GM21367 (cell line): ENCODE measurements at regions not wholly inside any gene's neighbourhood (a gene's known extent, or its start where the extent isn't known, plus 50 kb on each side); places are given as distances from the start of the nearest gene placed in this dataset.
A peak's percentile ranks its signal among the peaks of the same experiment; 100 is the strongest.
"Not testable (repeated sequence)": the region's sequence is repeated elsewhere in the genome, so short reads cannot be mapped to it uniquely, and the experiment has no call there.

Source experiments
- ATAC-seq: cut with Tn5 transposase; IDR thresholded peaks from one replicate; pipeline ENCODE4 v1.9.1; 2021; ENCODE audit not compliant: unreplicated experiment

DNA sequence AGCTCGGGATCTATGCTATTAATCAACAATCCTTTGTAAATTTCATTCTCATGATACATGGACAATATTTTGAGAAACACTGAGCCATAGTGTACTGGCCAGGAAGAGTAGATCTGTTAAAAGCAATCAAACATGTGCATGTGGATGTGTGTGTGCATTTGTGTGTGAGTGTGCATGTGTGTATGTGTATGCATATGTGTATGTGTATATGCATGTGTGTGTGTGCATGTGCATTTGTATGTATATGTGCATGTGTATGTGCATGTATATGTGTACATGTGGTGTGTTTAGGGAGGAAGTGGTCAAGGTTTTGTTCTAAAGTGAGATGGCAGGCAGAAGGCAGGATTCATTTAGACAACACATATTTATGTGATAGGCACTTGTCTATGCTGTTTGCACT lies 623.8 kb downstream of the ADCYAP1 start:
- ATAC-seq = no peak

DNA sequence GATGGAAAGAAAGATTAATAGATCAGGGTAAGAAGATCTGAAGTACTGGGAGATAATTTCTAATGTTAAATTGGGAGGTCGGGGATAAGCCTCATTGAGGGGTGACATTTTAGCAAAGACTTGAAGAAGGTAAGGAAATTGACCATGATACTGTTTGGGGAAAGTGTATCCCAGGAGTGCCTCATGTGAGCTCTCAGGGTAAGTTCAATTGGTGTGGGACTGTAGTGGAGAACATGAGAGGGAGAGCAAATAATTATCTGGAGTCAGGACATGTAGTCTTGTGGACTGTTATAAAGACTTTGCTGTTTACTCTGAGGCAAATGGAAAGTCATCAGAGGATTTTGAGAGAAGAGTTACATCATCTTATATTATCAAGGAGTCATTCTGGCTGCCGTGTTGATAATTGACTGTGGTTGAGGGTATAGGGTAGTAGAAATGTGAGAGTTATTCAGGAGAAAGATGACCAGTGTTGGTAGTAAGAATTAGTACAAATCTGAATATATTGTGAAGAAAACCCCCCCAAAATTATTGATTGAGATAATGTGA lies 624.4 kb downstream of the ADCYAP1 start:
- ATAC-seq = no peak

DNA sequence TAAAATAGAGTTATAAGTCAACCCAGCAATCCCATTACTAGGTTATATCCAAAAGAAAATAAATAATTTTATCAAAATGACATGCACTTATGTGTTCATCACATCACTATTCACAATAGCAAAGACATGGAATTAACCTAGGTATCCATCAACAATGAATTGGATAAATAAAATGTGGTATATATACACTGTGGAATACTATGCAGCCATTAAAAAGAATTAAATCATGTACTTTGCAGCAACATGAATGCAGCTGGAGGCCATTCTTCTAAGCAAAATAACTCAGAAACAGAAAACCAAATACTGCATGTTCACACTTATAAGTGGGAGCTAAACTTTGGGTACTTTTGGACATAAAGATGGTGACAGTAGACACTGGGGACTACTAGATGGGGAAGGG lies 626.0 kb downstream of the ADCYAP1 start:
- ATAC-seq = no peak

DNA sequence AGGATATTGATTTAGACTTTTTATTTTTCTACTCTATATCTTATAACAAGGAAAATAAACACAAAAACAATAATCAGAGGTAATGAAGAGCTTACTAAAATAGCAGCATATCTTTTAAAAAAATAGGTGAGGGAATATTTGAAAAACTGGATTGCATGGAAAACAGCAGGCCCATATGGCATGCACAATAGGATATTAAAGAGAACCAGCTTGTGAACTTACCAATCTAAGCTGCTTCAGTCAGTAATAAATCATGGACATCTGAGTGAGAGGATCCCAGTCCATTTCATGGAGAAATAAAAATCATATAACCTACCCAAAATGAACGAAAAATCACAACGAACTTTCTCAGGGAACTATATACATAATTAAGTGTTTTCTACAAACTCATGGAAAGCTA lies 634.6 kb downstream of the ADCYAP1 start:
- ATAC-seq = no peak

DNA sequence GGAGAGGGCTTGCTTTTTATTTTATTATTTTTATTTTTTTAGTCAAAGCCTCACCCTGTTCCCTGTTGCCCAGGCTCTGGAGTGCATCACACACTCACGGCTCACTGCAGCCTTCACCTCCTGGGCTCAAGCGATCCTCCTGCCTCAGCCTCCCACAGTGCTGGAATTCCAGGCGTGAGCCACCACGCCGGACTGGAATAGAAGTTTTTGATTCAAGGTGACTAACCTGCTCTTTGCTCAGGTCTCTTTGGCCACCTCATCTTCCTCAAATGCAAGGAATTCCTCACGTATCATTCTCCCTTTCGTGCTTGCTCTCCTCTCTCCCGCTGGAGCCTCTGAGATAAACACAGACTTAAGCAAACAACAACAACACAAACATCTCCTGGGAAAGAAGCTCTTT lies 636.8 kb downstream of the ADCYAP1 start:
- ATAC-seq = no peak

DNA sequence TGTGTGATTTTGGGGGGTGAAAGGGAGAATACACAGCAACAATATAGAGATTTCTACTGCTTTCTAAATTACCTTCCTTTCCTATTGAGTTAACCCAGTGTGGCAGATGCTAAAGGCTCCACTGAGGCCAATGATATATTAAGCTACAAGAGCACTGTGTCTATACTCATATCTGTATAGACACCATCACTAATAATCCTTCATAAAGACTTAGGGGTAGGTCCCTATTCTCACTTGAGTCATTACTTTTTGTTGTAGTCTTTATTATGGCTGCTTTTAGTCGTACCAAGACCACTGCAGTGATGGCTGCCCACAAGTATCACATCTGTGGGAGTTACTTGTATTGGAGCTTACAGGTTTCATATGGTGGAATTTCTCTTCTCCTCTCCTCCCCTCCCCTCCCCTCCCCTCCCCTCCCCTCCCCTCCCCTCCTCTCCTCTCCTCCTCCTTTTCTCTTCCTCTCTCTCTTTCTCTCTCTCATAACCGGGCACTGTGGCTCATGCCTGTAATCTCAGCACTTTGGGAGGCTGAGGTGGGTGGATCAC lies 637.6 kb downstream of the ADCYAP1 start:
- no peak for ATAC-seq

DNA sequence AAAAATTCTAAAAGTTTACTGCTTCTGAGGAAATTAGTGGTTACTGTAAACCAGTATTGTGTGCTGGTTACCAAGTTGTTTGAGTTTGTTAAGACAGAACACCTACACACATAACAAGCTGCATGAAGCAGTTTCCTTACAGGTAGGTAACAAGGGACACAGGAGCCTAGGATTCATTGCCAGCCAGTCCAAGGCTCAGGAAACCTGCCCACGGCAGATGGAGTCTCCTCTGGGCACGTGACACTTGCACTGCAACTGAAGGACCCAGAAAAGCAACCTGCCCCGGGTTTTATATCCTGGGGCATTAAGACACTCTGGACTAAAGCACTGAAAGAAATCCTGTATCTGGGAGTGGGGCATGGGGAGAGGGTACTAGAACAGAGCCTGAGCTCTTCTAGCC lies 639.3 kb downstream of the ADCYAP1 start:
- no peak for ATAC-seq

DNA sequence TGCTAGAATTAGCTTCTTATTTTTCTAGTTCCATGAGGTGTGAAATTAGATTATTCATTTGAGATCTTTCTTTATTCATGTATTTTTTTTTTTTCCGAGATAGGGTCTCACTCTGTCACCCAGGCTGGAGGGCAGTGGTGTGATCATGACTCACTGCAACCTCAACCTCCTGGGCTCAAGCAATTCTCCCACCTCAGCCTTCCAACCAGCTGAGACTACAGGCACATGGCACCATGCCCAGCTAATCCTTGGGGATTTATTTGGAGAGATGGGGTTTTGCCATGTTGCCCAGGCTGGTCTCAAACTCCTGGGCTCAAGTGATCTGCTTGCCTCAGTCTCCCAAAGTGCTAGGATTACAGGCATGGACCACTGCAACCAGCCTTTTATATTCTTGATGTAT lies 653.0 kb downstream of the ADCYAP1 start:
- not testable (repeated sequence) for ATAC-seq

DNA sequence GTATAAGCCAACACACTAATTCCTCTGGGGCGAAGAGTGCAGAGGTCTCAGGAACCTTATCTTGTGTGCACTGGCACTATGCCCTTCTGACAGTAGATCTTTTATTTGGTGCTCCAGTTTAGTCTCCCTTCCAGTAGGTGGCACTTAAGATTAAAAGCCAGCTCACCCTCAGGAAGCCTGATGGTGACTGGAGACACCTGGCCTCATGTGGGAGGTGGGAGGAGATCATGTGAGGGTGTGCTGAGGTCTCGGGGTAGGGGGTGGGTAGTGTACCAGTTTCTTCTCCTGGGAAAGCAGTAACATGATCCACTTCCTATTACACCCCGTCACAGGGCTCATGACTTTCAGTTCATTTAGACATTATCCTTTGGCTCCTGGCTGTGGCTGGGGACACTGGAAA lies 654.9 kb downstream of the ADCYAP1 start:
- no peak for ATAC-seq

DNA sequence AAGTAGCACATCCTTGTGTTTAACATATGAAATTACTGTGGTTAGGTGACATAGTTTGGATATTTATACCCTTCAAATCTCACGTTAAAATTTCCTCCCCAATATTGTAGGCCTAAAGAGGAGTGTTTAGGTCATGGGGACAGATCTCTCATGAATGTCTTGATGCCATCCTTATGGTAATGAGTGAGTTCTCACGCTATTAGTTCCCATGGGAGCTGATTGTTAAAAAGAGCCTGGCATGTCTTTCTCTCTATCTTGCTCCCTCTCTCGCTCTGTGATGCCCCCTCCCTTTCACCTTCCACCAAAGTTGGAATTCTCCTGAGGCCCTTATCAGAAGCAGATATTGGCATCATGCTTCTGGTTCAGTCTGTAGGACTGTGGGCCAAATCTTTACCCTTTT lies 660.1 kb downstream of the ADCYAP1 start:
- no peak for ATAC-seq

DNA sequence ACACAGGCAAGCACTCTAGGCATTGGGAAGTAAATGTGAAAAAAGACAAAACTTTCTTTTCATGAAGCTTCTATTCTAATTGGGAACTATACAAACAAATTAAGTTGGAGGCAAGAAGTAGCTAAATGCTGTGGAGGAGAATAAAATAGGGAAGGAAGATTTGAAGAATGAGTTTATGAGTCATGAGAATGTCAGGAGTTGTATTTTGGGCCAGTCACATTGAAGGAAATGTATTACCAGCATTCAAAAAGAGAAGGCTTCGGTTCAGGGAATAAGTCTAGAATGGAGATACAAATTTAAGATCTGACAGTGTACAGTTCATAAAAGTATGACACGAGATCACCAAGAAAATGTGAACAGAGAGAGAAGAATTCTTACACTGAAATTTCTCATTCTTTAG lies 666.5 kb downstream of the ADCYAP1 start:
- ATAC-seq = no peak

DNA sequence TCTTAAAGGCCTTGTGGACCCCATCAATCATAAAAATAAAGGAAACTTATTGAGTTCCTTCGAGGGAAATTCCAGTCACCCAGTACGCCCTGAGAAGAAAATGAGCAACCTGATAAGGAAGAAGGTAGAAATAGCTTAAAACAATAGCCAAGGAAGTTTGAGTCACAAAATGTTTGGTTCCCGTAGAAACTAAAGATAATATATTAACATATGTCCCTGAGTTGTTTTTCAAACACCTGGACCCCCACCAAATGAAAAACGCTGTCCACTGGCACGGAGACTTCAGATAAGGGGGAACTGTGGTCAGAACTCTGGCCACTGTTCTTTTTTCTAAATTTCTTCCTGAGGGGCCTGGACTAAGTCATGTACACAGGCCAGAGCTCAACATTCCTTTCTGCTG lies 669.1 kb downstream of the ADCYAP1 start:
- no peak for ATAC-seq

DNA sequence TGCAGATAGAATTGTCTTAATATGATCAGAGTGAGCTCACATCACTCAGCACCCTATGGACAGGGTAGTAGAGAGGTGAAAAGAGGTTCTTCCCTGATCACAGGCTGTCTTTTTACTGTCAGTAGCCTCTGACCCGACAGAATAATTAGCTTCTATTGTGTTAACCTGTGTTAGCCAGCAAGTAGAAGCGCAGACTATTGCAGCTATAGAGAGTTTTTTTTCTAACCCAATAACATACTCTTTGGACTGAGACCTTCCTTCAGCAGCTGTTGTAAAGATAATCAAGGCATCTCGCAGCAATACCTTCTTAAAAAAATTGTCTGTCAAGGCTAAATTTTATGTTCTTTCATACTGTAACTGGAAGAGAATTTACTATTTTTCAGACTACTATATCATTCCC lies 670.4 kb downstream of the ADCYAP1 start:
- no peak for ATAC-seq

DNA sequence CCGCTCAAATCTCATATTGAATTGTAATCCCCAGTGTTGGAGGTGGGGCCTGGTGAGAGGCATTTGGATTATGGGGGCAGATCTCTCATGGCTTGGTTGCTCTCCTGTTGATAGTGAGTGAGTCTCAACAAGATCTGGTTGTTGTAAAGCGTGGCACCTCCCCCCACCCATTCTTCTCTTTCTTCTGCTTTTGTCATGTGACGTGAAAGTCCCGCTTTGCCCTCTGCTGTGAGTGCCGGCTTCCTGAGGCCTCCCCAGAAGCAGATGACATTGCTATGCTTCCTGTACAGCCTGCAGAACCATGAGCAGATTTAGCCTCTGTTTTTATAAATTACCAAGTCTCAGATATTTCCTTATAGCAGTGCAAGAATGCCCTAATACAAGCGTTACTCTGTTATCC lies 673.8 kb downstream of the ADCYAP1 start:
- ATAC-seq = no peak

DNA sequence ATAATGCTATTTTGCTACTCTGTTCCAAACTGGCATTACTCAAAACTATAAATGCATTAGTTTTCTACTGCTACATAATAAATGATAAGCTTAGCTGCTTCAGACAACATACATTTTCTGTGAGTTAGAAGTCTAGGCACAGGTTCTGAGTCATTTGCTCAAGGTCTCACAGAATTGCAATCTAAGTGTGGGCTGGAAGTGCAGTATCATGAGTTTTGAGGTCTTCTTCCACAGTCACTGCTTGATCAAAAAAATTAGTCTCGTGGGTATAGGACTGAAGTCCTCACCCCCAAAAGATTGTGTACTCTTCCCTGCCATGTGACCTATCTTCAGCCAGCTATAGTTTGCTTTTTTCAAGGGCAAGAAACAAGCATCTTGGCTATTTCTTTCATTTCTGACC lies 676.9 kb downstream of the ADCYAP1 start:
- no peak for ATAC-seq

DNA sequence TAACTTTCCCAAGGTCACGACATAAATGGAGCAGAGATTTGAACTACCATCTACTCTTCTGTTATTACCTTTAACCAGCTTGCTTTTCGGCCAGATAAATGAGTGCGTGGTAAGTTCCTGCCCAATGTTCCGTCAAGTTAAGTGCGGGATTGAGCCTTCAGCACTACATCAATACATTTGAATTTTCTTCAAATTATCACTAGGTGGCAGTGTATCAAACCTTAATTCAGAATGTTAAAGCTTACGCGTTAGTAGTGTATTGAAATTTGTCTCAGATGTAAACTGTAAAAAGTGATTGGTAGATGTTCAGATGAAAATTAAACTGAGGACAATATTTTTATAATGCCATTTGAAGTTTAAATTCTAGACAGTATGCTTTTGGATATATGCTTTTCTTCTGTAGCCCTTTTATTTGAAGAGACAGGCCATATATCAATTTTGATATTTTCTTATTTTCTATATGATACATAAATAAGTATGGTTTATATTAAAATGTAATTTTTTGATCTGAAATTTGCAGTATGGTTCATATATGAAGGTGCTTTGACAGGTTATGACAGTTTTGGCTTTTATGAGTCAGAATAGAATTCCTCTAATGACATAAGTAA lies 681.3 kb downstream of the ADCYAP1 start:
- ATAC-seq = peak; percentile 84

DNA sequence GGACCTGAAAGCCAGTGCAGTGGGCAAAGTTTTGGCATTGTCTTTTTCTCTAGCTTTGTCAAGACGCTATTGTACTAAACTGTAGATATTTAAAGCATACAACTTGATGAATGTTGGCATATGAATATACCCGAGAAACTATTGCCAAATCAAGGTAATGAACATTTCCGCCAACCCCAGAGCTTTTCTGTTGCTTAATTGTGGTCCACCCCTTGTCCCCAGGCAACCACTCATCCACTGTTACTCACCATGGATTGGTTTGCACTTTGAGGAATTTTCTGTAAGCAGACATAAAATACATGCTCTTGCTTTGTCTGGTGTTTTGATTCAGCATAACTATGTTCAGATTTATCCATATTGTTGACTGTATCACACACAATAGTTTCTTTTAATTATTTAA lies 688.4 kb downstream of the ADCYAP1 start:
- no peak for ATAC-seq

DNA sequence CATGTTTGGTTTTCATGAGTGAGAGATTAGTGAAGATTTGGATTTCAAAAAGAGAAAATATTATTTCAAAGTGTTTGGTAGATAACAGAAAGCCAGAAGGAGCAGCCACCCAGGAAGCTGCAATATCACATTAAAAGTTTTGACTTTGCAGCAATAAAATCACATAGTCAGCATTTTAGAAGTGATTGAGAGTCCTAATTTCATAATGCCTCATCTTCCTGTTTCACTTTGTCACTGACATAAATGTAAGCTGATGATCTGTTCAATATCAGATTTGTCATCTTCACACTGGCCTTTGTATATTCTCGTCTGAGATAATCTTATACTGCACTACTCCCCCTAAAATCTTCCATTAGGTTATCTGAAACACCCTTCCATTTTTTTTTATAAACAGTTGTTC lies 690.5 kb downstream of the ADCYAP1 start:
- no peak for ATAC-seq

DNA sequence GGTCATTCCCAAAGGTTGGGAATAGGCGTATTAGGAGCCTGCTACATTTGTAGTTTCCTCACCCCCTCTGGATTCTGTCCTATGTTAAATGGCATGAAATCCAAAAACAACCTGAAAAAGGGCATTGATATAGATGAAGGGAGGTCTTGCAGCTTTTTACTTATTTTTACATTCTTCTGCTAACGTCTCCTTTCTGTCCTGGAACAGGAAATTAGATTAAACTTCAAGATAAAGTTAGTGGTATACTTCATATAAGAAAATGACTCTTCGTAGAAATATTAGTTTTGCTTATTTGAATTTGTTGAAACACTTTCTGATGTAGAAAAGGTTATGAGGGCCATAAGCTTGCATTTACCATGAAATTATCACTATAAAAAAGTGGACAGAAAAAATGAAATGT lies 694.5 kb downstream of the ADCYAP1 start:
- no peak for ATAC-seq

DNA sequence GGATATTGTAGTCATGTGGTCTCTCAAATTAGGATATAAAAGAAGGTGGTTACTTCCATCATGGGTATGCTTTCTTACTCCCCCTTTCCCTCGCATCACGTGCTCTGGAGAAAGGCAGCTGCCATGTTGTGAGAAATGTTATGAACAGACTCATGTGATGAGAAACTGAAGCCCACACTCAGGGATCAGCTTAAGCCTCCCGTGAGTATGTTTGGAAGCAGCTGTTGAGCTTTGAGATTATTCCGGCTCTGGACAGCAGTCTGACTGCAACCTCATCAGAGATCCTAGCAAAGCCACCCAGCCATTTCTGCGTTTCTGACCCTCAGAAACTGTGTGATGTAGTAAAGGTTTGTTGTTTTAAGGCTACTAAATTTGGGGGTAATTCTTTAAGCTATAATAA lies 700.1 kb downstream of the ADCYAP1 start:
- no peak for ATAC-seq

DNA sequence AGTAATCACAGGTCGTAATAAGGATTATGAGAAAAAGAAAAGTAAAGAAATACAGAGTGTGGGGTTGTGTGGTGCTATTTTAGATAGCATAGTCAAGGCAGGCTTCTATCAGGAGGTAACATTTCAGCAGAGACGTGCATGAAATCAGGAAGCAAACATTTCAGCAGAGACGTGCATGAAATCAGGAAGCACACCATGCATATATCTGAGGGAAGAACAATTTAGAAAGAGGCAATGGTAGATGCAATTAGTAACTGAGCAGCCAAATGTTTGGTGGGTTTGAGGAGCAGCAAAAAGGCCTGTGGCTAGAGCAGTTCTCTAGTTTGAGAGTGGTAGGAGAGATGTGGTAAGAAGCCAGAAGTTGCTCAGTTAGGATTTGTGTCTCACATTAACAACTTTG lies 713.7 kb downstream of the ADCYAP1 start:
- no peak for ATAC-seq

DNA sequence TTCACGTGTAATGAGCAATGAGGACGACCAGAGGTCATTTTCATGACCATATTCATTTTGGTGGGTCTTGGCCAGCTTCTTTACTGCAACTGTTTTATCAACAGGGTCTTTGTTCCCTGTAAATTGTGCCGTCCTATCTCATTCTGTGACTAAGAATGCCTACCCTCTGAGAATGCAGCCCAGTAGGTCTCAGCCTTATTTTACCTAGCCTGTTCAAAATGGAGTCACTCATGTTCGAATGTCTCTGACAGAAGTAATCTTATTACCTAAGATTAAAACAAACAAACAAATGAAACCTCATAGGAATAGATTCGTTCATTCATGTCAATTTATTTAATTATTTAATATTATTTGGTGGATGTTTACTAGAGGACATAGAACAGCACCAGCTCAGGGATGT lies 714.8 kb downstream of the ADCYAP1 start:
- no peak for ATAC-seq

DNA sequence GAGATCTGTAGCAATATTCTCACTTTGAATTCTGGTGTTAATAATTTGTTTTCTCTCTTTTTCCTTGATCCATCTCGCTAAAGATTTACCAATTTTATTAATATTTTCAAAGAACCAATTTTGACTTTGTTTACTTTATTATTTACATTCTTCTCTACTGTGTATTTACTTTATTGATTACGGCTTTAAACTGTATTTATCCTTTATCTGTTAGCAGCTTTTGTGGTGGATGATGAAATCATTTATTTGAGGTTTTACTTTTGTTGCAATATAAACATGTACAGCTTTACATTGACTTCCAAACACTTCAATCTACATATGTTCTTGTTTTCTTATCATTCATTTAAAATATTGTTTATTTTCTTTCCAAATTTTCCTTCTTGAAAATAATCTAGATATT lies 719.9 kb downstream of the ADCYAP1 start:
- ATAC-seq = no peak
